ENCODE measurements at regions not wholly inside any gene's neighbourhood (a gene's known extent, or its start where the extent isn't known, plus 50 kb on each side); places are given as distances from the start of the nearest gene placed in this dataset.

- Histone ChIP-seq H3K4me3 (replicated peaks in 1 of 3; ENCODE audit: low read depth in 2 of 3, low read length in 3 of 3) (no peak overlapping the region), H3K4me1 (ENCODE audit: control insufficient read depth in 1 of 2, insufficient read depth in 2 of 2, low read length in 2 of 2) (no peaks in the 10 kb centered on the region), H3K9ac (ENCODE audit: insufficient read depth, low read length, poor library complexity, severe bottlenecking) (no peak overlapping the region), H3K27me3 (ENCODE audit: control insufficient read depth in 2 of 2, insufficient read depth in 2 of 2, low read length in 2 of 2) (no peaks in the 10 kb centered on the region), H3K79me2 (ENCODE audit: insufficient read depth, low read length) (no peaks in the 10 kb centered on the region), H3K27ac (ENCODE audit: low read depth in 1 of 2, low read length in 2 of 2) (no peak overlapping the region), H4K20me1 (ENCODE audit: insufficient read depth, low read length) (no peaks in the 10 kb centered on the region), H3K4me2 (replicated peaks; ENCODE audit: extremely low read depth, low read length, poor library complexity, severe bottlenecking) (no peak overlapping the region), H3K36me3 (replicated peaks in 1 of 2; ENCODE audit: control insufficient read depth in 1 of 2, insufficient read depth in 2 of 2, low read length in 2 of 2) (no peaks in the 10 kb centered on the region), H2AFZ (ENCODE audit: insufficient read depth, low read depth, low read length, poor library complexity, severe bottlenecking) (no peak overlapping the region), H3K9me3 (replicated peaks in 1 of 2; ENCODE audit: control insufficient read depth in 1 of 2, insufficient read depth in 1 of 2, low read length in 2 of 2) (no peaks in the 10 kb centered on the region)
- intact Hi-C loops (cut with micrococcal nuclease): no loop called here
- Mint-ChIP-seq H3K4me1 (no peaks in the 10 kb centered on the region), H3K4me3 (no peak overlapping the region), H3K27me3 (ENCODE audit: low read depth in 3 of 3) (peaks cover 0 to 3% (median 1%) of the 10 kb centered on the region in 3 donors), H3K36me3 (no peaks in the 10 kb centered on the region), H3K27ac (no peak overlapping the region), H3K9me3 (peaks cover 0 to 4% (median 3%) of the 10 kb centered on the region in 7 donors)
- DNase-seq: no peak
- WGBS (ENCODE audit: insufficient coverage): 100% methylated on average over 1 of the region's 3 CpGs
- TF ChIP-seq, protein P1, sequence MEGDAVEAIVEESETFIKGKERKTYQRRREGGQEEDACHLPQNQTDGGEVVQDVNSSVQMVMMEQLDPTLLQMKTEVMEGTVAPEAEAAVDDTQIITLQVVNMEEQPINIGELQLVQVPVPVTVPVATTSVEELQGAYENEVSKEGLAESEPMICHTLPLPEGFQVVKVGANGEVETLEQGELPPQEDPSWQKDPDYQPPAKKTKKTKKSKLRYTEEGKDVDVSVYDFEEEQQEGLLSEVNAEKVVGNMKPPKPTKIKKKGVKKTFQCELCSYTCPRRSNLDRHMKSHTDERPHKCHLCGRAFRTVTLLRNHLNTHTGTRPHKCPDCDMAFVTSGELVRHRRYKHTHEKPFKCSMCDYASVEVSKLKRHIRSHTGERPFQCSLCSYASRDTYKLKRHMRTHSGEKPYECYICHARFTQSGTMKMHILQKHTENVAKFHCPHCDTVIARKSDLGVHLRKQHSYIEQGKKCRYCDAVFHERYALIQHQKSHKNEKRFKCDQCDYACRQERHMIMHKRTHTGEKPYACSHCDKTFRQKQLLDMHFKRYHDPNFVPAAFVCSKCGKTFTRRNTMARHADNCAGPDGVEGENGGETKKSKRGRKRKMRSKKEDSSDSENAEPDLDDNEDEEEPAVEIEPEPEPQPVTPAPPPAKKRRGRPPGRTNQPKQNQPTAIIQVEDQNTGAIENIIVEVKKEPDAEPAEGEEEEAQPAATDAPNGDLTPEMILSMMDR (IDR thresholded peaks at IDR 0.05): no peak
Observed at GRCh38 chr14:37997017-37997416, 210.7 kb upstream of the SSTR1 start.

DNA sequence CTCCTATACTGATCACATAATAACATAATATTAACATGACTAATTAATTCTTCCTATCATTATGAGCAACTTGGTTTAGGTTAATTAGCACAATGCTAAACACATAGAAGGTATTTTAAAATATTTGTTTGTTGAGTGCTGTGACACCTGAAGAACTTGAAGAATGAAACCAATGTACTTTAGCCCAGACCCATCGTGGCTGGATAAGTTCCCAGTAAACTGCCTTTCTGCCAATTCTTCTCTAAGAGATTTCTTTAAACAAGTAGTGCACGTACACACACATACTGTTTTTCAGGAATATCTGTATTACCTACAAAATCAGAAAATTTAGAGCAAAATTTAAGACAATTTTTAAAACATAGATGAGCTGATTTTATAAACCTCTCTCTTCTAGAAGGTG, 207.4 kb upstream of the SSTR1 start:
- intact Hi-C loops (cut with micrococcal nuclease): no loop called here

More for the DNA sequence above, 207.4 kb upstream of the SSTR1 start:
- Histone ChIP-seq H3K27me3 (ENCODE audit: control insufficient read depth in 2 of 2, insufficient read depth in 2 of 2, low read length in 2 of 2) (no peaks in the 10 kb centered on the region), H4K20me1 (ENCODE audit: insufficient read depth, low read length) (no peaks in the 10 kb centered on the region), H2AFZ (ENCODE audit: insufficient read depth, low read depth, low read length, poor library complexity, severe bottlenecking) (no peak overlapping the region), H3K4me3 (replicated peaks in 1 of 3; ENCODE audit: low read depth in 2 of 3, low read length in 3 of 3) (no peak overlapping the region), H3K36me3 (replicated peaks in 1 of 2; ENCODE audit: control insufficient read depth in 1 of 2, insufficient read depth in 2 of 2, low read length in 2 of 2) (no peaks in the 10 kb centered on the region), H3K27ac (ENCODE audit: low read depth in 1 of 2, low read length in 2 of 2) (no peak overlapping the region), H3K4me2 (replicated peaks; ENCODE audit: extremely low read depth, low read length, poor library complexity, severe bottlenecking) (no peak overlapping the region), H3K79me2 (ENCODE audit: insufficient read depth, low read length) (no peaks in the 10 kb centered on the region), H3K9me3 (replicated peaks in 1 of 2; ENCODE audit: control insufficient read depth in 1 of 2, insufficient read depth in 1 of 2, low read length in 2 of 2) (no peaks in the 10 kb centered on the region), H3K4me1 (ENCODE audit: control insufficient read depth in 1 of 2, insufficient read depth in 2 of 2, low read length in 2 of 2) (no peaks in the 10 kb centered on the region), H3K9ac (ENCODE audit: insufficient read depth, low read length, poor library complexity, severe bottlenecking) (no peak overlapping the region)
- H3K4me3 Mint-ChIP-seq: no peak overlapping the region
- no peak overlapping the region for H3K27ac Mint-ChIP-seq
- no CpG with 5 or more reads among the region's 2 CpGs for WGBS (ENCODE audit: insufficient coverage)
- DNase-seq: no peak
- TF ChIP-seq, protein P1 (IDR thresholded peaks at IDR 0.05): no peak
- H3K4me1 Mint-ChIP-seq: no peaks in the 10 kb centered on the region
- no peaks in the 10 kb centered on the region for H3K36me3 Mint-ChIP-seq
- H3K27me3 Mint-ChIP-seq (ENCODE audit: low read depth in 3 of 3): peaks cover 0 to 3% (median 2%) of the 10 kb centered on the region in 3 donors
- peaks cover 0 to 1% (median 0%) of the 10 kb centered on the region in 7 donors for H3K9me3 Mint-ChIP-seq

Data from CD14-positive monocyte (primary cell).